K562 (cell line): ENCODE measurements at regions not wholly inside any gene's neighbourhood (a gene's known extent, or its start where the extent isn't known, plus 50 kb on each side); places are given as distances from the start of the nearest gene placed in this dataset.

Experiments used
- ATAC-seq: fragments of 200-7000 bp; cut with Tn5 transposase; 3 replicates; pipeline ENCODE4 v1.9.1; 2020; ENCODE audit warnings: moderate library complexity
- BruUV-seq: library from RNA; stranded (reverse); fragments of 400-500 nt; replicated peaks from 2 replicates; lab custom pipeline; 2021; lab: Mats Ljungman, UMichigan
- CTCF ChIA-PET: fragments of 300-600 bp; formaldehyde crosslinking; extraction: SDS; loops from one replicate; lab custom pipeline; 2021; ENCODE audit warnings: low intra/inter-chr PET ratio; lab: Yijun Ruan, JAX
- POLR2A ChIA-PET: fragments of 300-600, 350-650 bp; sonication (Branson Sonifier 250); formaldehyde crosslinking; extraction: SDS; loops from one replicate; lab custom pipeline; 2021; ENCODE audit warnings: antibody characterized with exemption, inconsistent platforms; lab: Yijun Ruan, JAX
- DNase-seq, 4 experiments: peaks; one replicate each; pipeline versions ENCODE4 v3.0.0 to v3.0.0-alpha.2; 2011 to 2018; ENCODE audit warnings: low spot score in 3 of 4, mixed read lengths in 3 of 4; ENCODE audit errors: extremely low read depth in 1 of 4
- FAIRE-seq: peaks from 2 replicates; lab custom pipeline; 2011; peaks lifted over from hg19 to GRCh38; lab: Jason Lieb, UNC
- H2AFZ ChIP-seq: 2 replicates; pipeline ENCODE4 v1.6.0; 2011; ENCODE audit warnings: low read depth, low read length, control low read depth, inconsistent platforms
- H3K27ac ChIP-seq: fragments of 200-600 bp; 3 replicates; pipeline ENCODE4 v1.8.0; 2011; ENCODE audit warnings: low read depth, mild to moderate bottlenecking, control low read depth, inconsistent platforms, low read length, moderate library complexity, mixed read lengths; ENCODE audit errors: extremely low read depth
- H3K27me3 ChIP-seq, 2 experiments: fragments of 300-600 bp in 1 of 2; 2 replicates in 1 of 2; 3 replicates in 1 of 2; pipeline versions ENCODE4 v1.6.0 to v1.8.0; 2011; ENCODE audit warnings: inconsistent platforms in 2 of 2, low read length in 2 of 2, mild to moderate bottlenecking in 1 of 2, mixed read lengths in 1 of 2, moderate library complexity in 1 of 2; ENCODE audit not compliant: control insufficient read depth in 2 of 2, insufficient read depth in 2 of 2
- H3K36me3 ChIP-seq: fragments of 300-600 bp; 3 replicates; pipeline ENCODE4 v1.8.0; 2011; ENCODE audit warnings: mild to moderate bottlenecking, low read length, inconsistent platforms; ENCODE audit not compliant: control insufficient read depth, insufficient read depth
- H3K4me1 ChIP-seq, 2 experiments: fragments of 200-600 bp in 1 of 2; replicated peaks in 1 of 2; 2 replicates in 1 of 2; 3 replicates in 1 of 2; pipeline versions ENCODE4 v1.5.1 to v1.8.0; 2011; ENCODE audit warnings: inconsistent platforms in 2 of 2, low read length in 2 of 2, mild to moderate bottlenecking in 1 of 2, mixed read lengths in 1 of 2, moderate library complexity in 1 of 2; ENCODE audit not compliant: control insufficient read depth in 2 of 2, insufficient read depth in 2 of 2
- H3K4me2 ChIP-seq: 2 replicates; pipeline ENCODE4 v1.6.1; 2011; ENCODE audit warnings: low read length, control low read depth, inconsistent platforms, mixed read lengths; ENCODE audit not compliant: insufficient read depth
- H3K4me3 ChIP-seq: fragments of 200-600 bp; sonication (generic), shearing (Covaris generic); 2 replicates; pipeline ENCODE4 v1.5.1; 2016; ENCODE audit warnings: control low read depth, inconsistent platforms
- H3K79me2 ChIP-seq: fragments of 200-600 bp; 3 replicates; pipeline ENCODE4 v1.8.0; 2011; ENCODE audit warnings: low read length, inconsistent platforms; ENCODE audit not compliant: control insufficient read depth, insufficient read depth
- H3K9ac ChIP-seq, 2 experiments: 2 replicates each; pipeline versions ENCODE4 v1.6.0 to v1.6.1; 2011; ENCODE audit warnings: low read depth in 2 of 2, low read length in 2 of 2, control low read depth in 1 of 2, inconsistent platforms in 1 of 2, mild to moderate bottlenecking in 1 of 2, mixed read lengths in 1 of 2; ENCODE audit not compliant: insufficient read depth in 1 of 2
- H3K9me1 ChIP-seq: one replicate; pipeline ENCODE4 v1.6.0; 2011; ENCODE audit warnings: inconsistent platforms, mild to moderate bottlenecking, low read length, moderate library complexity; ENCODE audit not compliant: control insufficient read depth, insufficient read depth
- H3K9me3 ChIP-seq: replicated peaks from 2 replicates; pipeline ENCODE4 v1.5.1; 2011; ENCODE audit warnings: low read depth, low read length, inconsistent platforms; ENCODE audit not compliant: control insufficient read depth, insufficient read depth
- H4K20me1 ChIP-seq: replicated peaks from 2 replicates; pipeline ENCODE4 v1.6.1; 2011; ENCODE audit warnings: low read length, inconsistent platforms, mixed read lengths; ENCODE audit not compliant: control insufficient read depth, insufficient read depth
- E2F1 ChIP-seq: sonication (generic); formaldehyde crosslinking; IDR thresholded peaks from 2 replicates; pipeline ENCODE4 v1.8.1; 2023; ENCODE audit warnings: mild to moderate bottlenecking, missing genetic modification reagents, moderate library complexity
- ETS1 ChIP-seq: conservative IDR thresholded peaks from 2 replicates; pipeline ENCODE4 v1.6.1; 2011; ENCODE audit warnings: low read depth, mild to moderate bottlenecking, low read length; ENCODE audit not compliant: control insufficient read depth
- ETV5 ChIP-seq: sonication (generic); formaldehyde crosslinking; IDR thresholded peaks from 2 replicates; pipeline ENCODE4 v1.4.0; 2020; ENCODE audit warnings: low read depth, mild to moderate bottlenecking, missing genetic modification reagents
- FOXK1 ChIP-seq: sonication (generic); formaldehyde crosslinking; IDR thresholded peaks from 2 replicates; pipeline ENCODE4 v1.8.0; 2022; ENCODE audit warnings: missing genetic modification reagents, mild to moderate bottlenecking, borderline replicate concordance
- FOXM1 ChIP-seq, 2 experiments: fragments of 450-650 bp in 1 of 2; sonication (generic) in 1 of 2; formaldehyde crosslinking in 1 of 2; IDR thresholded peaks; 2 replicates each; pipeline versions ENCODE4 v1.6.1 to v1.9.0; 2017 to 2022; ENCODE audit warnings: low read depth in 2 of 2, mild to moderate bottlenecking in 2 of 2, missing genetic modification reagents in 1 of 2, moderate library complexity in 1 of 2
- FOXO4 ChIP-seq: fragments of 450-650 bp; formaldehyde crosslinking; IDR thresholded peaks from 2 replicates; pipeline ENCODE4 v1.4.0; 2020; ENCODE audit warnings: mild to moderate bottlenecking, moderate library complexity
- ILK ChIP-seq: fragments of 450-650 bp; IDR thresholded peaks from 2 replicates; pipeline ENCODE4 v1.6.1; 2016; ENCODE audit warnings: missing genetic modification characterization, low read depth, mild to moderate bottlenecking, missing compliant biosample characterization, moderate library complexity, borderline replicate concordance
- RNF2 ChIP-seq: sonication (generic); IDR thresholded peaks from 2 replicates; pipeline ENCODE4 v1.6.1; 2016
- SLC30A9 ChIP-seq: fragments of 250-450 bp; sonication (Bioruptor Pico); IDR thresholded peaks from 2 replicates; pipeline ENCODE4 v1.8.0; 2022; ENCODE audit warnings: mild to moderate bottlenecking, moderate library complexity
- SMC3 ChIP-seq: conservative IDR thresholded peaks from 2 replicates; pipeline ENCODE4 v1.6.1; 2011; ENCODE audit warnings: low read depth, low read length, improper control_type of control experiment; ENCODE audit not compliant: insufficient read depth
- ZFPM2 ChIP-seq: fragments of 250-450 bp; sonication (Bioruptor Pico); IDR thresholded peaks from 2 replicates; pipeline ENCODE4 v1.5.1; 2022; ENCODE audit warnings: mild to moderate bottlenecking
- ZNF518B ChIP-seq: fragments of 250-450 bp; sonication (Bioruptor Pico); IDR thresholded peaks from 2 replicates; pipeline ENCODE4 v1.5.0; 2021; ENCODE audit warnings: mild to moderate bottlenecking, moderate library complexity
- ZNF644 ChIP-seq: fragments of 200-800 bp; sonication (Bioruptor generic); IDR thresholded peaks from 2 replicates; pipeline ENCODE4 v1.6.1; 2016; ENCODE audit warnings: low read depth, missing genetic modification characterization, missing compliant biosample characterization
- ZNF766 ChIP-seq: fragments of 200-800 bp; sonication (Bioruptor generic); conservative IDR thresholded peaks from 2 replicates; pipeline ENCODE4 v1.6.1; 2016; ENCODE audit warnings: missing genetic modification characterization, missing compliant biosample characterization
- WGBS: fragments of 100-300 bp; shearing (Covaris generic); methylation state at CpG from one replicate; pipeline ENCODE4 v1.1.6; 2016; ENCODE audit warnings: low coverage, mixed read lengths; ENCODE audit not compliant: insufficient coverage; ENCODE audit errors: missing lambda C conversion rate; 5-methylcytosine and 5-hydroxymethylcytosine counted together
- in situ Hi-C: fragments of 300-500 bp; cut with MboI; formaldehyde crosslinking; loops from 4 replicates; pipeline ENCODE4 v1.15.0; 2018; ENCODE audit warnings: inconsistent platforms, mixed read lengths
- intact Hi-C: fragments of 100-400 bp; cut with micrococcal nuclease; formaldehyde crosslinking; loops from 2 replicates; pipeline ENCODE4 v1.14.2; 2022

- TF ChIP-seq FOXO4 (CRISPR knock-in tag) (no peak), FOXK1 (CRISPR knock-in tag) (no peak)
Measured at GRCh38 chr7:110043519-110043918, 1047.4 kb upstream of the LRRN3 start (continued).

GRCh38 chr7:110050785-110051184 lies 1040.1 kb upstream of the LRRN3 start:
- POLR2A ChIA-PET, result no interaction called here
- Histone ChIP-seq H3K27me3 (no peaks in the 10 kb centered on the region), H3K4me2 (no peak overlapping the region), H4K20me1 (no peaks in the 10 kb centered on the region), H2AFZ (no peak overlapping the region), H3K27ac (no peak overlapping the region), H3K4me1 (no peaks in the 10 kb centered on the region), H3K36me3 (no peaks in the 10 kb centered on the region), H3K79me2 (no peaks in the 10 kb centered on the region), H3K9ac (no peak overlapping the region), H3K4me3 (no peak overlapping the region), H3K9me3 (peaks cover 3% of the 10 kb centered on the region; the same call in 1 of the 2 replicates), H3K9me1 (no peaks in the 10 kb centered on the region)
- FAIRE-seq, result no peak
- no peak for TF ChIP-seq ZNF644 (tag)
- no peak for TF ChIP-seq SMC3
- TF ChIP-seq E2F1 (CRISPR knock-in tag), result no peak
- TF ChIP-seq ZNF766 (CRISPR knock-in tag), result no peak
- no peak for TF ChIP-seq ETV5
- no peak for TF ChIP-seq ILK (tag)
- TF ChIP-seq ETS1, result no peak
- TF ChIP-seq ZNF518B (CRISPR knock-in tag), result no peak
- TF ChIP-seq FOXM1 (IDR thresholded peaks at IDR 0.05; ENCODE audit: low read depth), result no peak
- TF ChIP-seq FOXM1 (CRISPR knock-in tag; IDR thresholded peaks at IDR 0.05; ENCODE audit: low read depth), result no peak
- no peak for TF ChIP-seq ZFPM2 (CRISPR knock-in tag)
- no peak for TF ChIP-seq SLC30A9 (CRISPR knock-in tag)
- no peak for TF ChIP-seq RNF2
- in situ Hi-C loops (no loop called here), intact Hi-C loops (no loop called here)
- WGBS, result 0% methylated on average over 2 of the region's 2 CpGs
- CTCF ChIA-PET, result no interaction called here
- BruUV-seq, result no TSS peak
- no peak for ATAC-seq
- DNase-seq, result no peak
